GM23338 (cell line): ENCODE measurements at regions not wholly inside any gene's neighbourhood (a gene's known extent, or its start where the extent isn't known, plus 50 kb on each side); places are given as distances from the start of the nearest gene placed in this dataset.

Source experiments
- ATAC-seq: fragments of 200-7000 bp; cut with Tn5 transposase; 3 replicates; pipeline ENCODE4 v1.9.1; 2020
- DNase-seq: peaks from one replicate; pipeline ENCODE4 v3.0.0-alpha.2; 2015; ENCODE audit warnings: low spot score
- H2AFZ ChIP-seq: fragments of 200-600 bp; sonication (generic); 2 replicates; pipeline ENCODE4 v1.8.0; 2016; ENCODE audit warnings: antibody characterized with exemption, mild to moderate bottlenecking, moderate library complexity
- H3F3A ChIP-seq: fragments of 200-600 bp; sonication (generic); replicated peaks from 2 replicates; pipeline ENCODE4 v1.8.0; 2017; ENCODE audit warnings: antibody characterized with exemption, mixed run types, low read depth
- H3K27ac ChIP-seq: fragments of 200-600 bp; sonication (generic); 2 replicates; pipeline ENCODE4 v1.6.1; 2016; ENCODE audit warnings: low read depth
- H3K27me3 ChIP-seq: fragments of 200-600 bp; sonication (generic); 2 replicates; pipeline ENCODE4 v1.8.0; 2016; ENCODE audit warnings: mild to moderate bottlenecking, mixed run types, moderate library complexity; ENCODE audit not compliant: insufficient read depth
- H3K36me3 ChIP-seq: fragments of 200-600 bp; sonication (generic); 2 replicates; pipeline ENCODE4 v1.8.0; 2016; ENCODE audit warnings: mild to moderate bottlenecking; ENCODE audit not compliant: insufficient read depth
- H3K4me1 ChIP-seq: fragments of 200-600 bp; sonication (generic); 2 replicates; pipeline ENCODE4 v1.8.0; 2016; ENCODE audit warnings: mild to moderate bottlenecking, moderate library complexity; ENCODE audit not compliant: insufficient read depth
- H3K4me2 ChIP-seq: fragments of 200-600 bp; sonication (generic); 2 replicates; pipeline ENCODE4 v1.7.1; 2017; ENCODE audit warnings: mixed run types
- H3K4me3 ChIP-seq: fragments of 200-600 bp; sonication (generic); 2 replicates; pipeline ENCODE4 v1.6.1; 2016; ENCODE audit warnings: mixed run types
- H3K79me2 ChIP-seq: fragments of 200-600 bp; sonication (generic); replicated peaks from 2 replicates; pipeline ENCODE4 v1.8.0; 2017; ENCODE audit warnings: mild to moderate bottlenecking; ENCODE audit not compliant: insufficient read depth
- H3K9me2 ChIP-seq: fragments of 200-600 bp; sonication (generic); 2 replicates; pipeline ENCODE4 v1.8.0; 2017; ENCODE audit not compliant: insufficient read depth
- H4K20me1 ChIP-seq: fragments of 200-600 bp; sonication (generic); replicated peaks from 2 replicates; pipeline ENCODE4 v1.8.0; 2017; ENCODE audit warnings: mild to moderate bottlenecking; ENCODE audit not compliant: insufficient read depth
- H3K27ac Mint-ChIP-seq: 2 replicates; pipeline ENCODE4 v1.8.0; 2020; ENCODE audit warnings: inconsistent platforms, mild to moderate bottlenecking, moderate library complexity, mixed read lengths
- H3K27me3 Mint-ChIP-seq: 3 replicates; pipeline ENCODE4 v1.8.0; 2022; ENCODE audit warnings: low read depth, mild to moderate bottlenecking, moderate library complexity, mixed read lengths, inconsistent platforms; ENCODE audit not compliant: insufficient read depth, poor library complexity
- H3K36me3 Mint-ChIP-seq: 3 replicates; pipeline ENCODE4 v1.8.0; 2021; ENCODE audit warnings: low read depth, mild to moderate bottlenecking, inconsistent platforms, moderate library complexity, mixed read lengths
- H3K4me1 Mint-ChIP-seq: 3 replicates; pipeline ENCODE4 v1.8.0; 2020; ENCODE audit warnings: mild to moderate bottlenecking, inconsistent platforms, mixed read lengths
- H3K4me3 Mint-ChIP-seq: 3 replicates; pipeline ENCODE4 v1.8.0; 2021; ENCODE audit warnings: moderate library complexity, mild to moderate bottlenecking, inconsistent platforms, mixed read lengths
- H3K9me3 Mint-ChIP-seq: 3 replicates; pipeline ENCODE4 v1.8.0; 2020; ENCODE audit warnings: moderate library complexity, mild to moderate bottlenecking, inconsistent platforms, mixed read lengths
- CREB1 ChIP-seq: fragments of 250-450 bp; sonication (Bioruptor Pico); IDR thresholded peaks from 2 replicates; pipeline ENCODE4 v1.5.0; 2020; ENCODE audit warnings: low read depth, mild to moderate bottlenecking, moderate library complexity
- EZH2 ChIP-seq: fragments of 200-600 bp; sonication (generic); IDR thresholded peaks from one replicate; pipeline ENCODE4 v1.8.0; 2017; ENCODE audit warnings: antibody characterized with exemption, mild to moderate bottlenecking, low read depth; ENCODE audit not compliant: unreplicated experiment
- EZH2phosphoT487 ChIP-seq: fragments of 200-600 bp; sonication (generic); IDR thresholded peaks from one replicate; pipeline ENCODE4 v1.8.1; 2018; ENCODE audit warnings: antibody characterized with exemption; ENCODE audit not compliant: unreplicated experiment
- JUNB ChIP-seq: IDR thresholded peaks from one replicate; pipeline ENCODE4 v1.6.1; 2016; ENCODE audit warnings: antibody characterized with exemption; ENCODE audit not compliant: unreplicated experiment
- NANOG ChIP-seq: IDR thresholded peaks from 2 replicates; pipeline ENCODE4 v1.6.1; 2016; ENCODE audit warnings: antibody characterized with exemption, borderline replicate concordance
- POLR2AphosphoS5 ChIP-seq: IDR thresholded peaks from 2 replicates; pipeline ENCODE4 v1.6.1; 2016; ENCODE audit warnings: antibody characterized with exemption, low read depth
- STAT1 ChIP-seq: IDR thresholded peaks from one replicate; pipeline ENCODE4 v1.6.1; 2016; ENCODE audit warnings: antibody characterized with exemption; ENCODE audit not compliant: unreplicated experiment
- ZNF114 ChIP-seq: fragments of 250-450 bp; sonication (Bioruptor Pico); IDR thresholded peaks from 2 replicates; pipeline ENCODE4 v1.5.0; 2020; ENCODE audit warnings: mild to moderate bottlenecking, moderate library complexity
- ZNF331 ChIP-seq: fragments of 250-450 bp; sonication (Bioruptor Pico); IDR thresholded peaks from 2 replicates; pipeline ENCODE4 v1.5.0; 2020; ENCODE audit warnings: low read depth, mild to moderate bottlenecking, moderate library complexity
- TF ChIP-seq, protein P1 (sequence below), 2 experiments: fragments of 200-600 bp in 1 of 2; sonication (generic) in 1 of 2; conservative IDR thresholded peaks; 2 replicates each; pipeline versions ENCODE4 v1.5.1 to v1.6.1; 2016 to 2017; ENCODE audit warnings: antibody characterized with exemption in 2 of 2, low read depth in 2 of 2, mild to moderate bottlenecking in 2 of 2, moderate library complexity in 1 of 2
- TF ChIP-seq, protein P2 (sequence below): fragments of 250-450 bp; sonication (Bioruptor Pico); IDR thresholded peaks from 2 replicates; pipeline ENCODE4 v1.5.0; 2020; ENCODE audit warnings: mild to moderate bottlenecking, moderate library complexity
- TF ChIP-seq, protein P3 (sequence below): IDR thresholded peaks from one replicate; pipeline ENCODE4 v1.6.1; 2018; ENCODE audit warnings: antibody characterized with exemption; ENCODE audit not compliant: unreplicated experiment
- TF ChIP-seq, protein P4 (sequence below): IDR thresholded peaks from 2 replicates; pipeline ENCODE4 v1.6.1; 2016; ENCODE audit warnings: antibody characterized with exemption

DNA sequence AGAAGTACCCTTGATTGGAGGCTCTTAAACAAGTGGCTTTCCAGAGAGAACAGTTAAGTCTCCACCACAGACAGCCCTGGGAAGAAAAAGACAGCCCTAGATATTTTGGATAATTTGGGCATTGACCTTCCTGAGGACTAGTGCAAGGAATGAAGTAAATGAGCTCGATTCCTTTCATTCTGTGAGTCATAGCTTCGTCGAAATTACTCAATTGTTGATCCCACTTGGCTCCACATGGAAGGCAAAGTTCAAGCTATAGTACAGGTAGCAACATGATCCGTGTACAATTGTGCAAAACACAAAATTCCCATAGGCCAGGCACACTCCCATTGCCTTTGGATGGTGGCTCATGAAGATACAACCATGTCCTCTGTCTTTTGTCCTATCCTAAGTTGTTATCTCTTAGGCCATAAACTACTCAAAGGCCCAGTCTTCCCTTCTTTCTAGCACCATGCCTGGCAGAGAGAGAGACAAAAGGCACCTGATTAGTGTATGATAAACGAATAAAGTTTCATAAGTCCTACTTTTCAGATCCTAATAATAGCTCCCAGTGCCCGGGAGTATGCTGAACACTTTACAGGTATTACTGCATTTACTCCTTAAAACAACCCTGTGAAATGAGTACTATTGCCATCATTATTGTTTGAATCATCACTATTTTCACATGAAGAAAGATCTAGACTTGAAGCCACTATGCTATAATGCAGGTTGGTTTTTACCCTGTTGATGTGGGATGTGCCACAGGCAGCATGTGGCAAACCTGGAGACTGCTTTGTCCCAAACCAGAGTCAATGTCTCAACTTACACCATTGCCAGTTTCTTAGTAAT, 116.7 kb upstream of the RANBP3L start:
- no peaks in the 10 kb centered on the region for H3K9me2 ChIP-seq

More for the DNA sequence above, 116.7 kb upstream of the RANBP3L start:
- Mint-ChIP-seq H3K4me1 (peaks cover 33% of the 10 kb centered on the region), H3K4me3 (peak overlapping the region; percentile 8; the same call in 1 of the 3 replicates), H3K27ac (no peak overlapping the region), H3K9me3 (no peaks in the 10 kb centered on the region), H3K36me3 (no peaks in the 10 kb centered on the region), H3K27me3 (peaks cover 21% of the 10 kb centered on the region)
- TF ChIP-seq EZH2phosphoT487, result no peak
- TF ChIP-seq, protein P1, sequence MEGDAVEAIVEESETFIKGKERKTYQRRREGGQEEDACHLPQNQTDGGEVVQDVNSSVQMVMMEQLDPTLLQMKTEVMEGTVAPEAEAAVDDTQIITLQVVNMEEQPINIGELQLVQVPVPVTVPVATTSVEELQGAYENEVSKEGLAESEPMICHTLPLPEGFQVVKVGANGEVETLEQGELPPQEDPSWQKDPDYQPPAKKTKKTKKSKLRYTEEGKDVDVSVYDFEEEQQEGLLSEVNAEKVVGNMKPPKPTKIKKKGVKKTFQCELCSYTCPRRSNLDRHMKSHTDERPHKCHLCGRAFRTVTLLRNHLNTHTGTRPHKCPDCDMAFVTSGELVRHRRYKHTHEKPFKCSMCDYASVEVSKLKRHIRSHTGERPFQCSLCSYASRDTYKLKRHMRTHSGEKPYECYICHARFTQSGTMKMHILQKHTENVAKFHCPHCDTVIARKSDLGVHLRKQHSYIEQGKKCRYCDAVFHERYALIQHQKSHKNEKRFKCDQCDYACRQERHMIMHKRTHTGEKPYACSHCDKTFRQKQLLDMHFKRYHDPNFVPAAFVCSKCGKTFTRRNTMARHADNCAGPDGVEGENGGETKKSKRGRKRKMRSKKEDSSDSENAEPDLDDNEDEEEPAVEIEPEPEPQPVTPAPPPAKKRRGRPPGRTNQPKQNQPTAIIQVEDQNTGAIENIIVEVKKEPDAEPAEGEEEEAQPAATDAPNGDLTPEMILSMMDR (conservative IDR thresholded peaks at IDR 0.05; ENCODE audit: low read depth in 2 of 2), result no peak
- no peak for TF ChIP-seq STAT1
- no peak for TF ChIP-seq CREB1 (CRISPR knock-in tag)
- no peak for TF ChIP-seq ZNF331
- TF ChIP-seq JUNB, result no peak
- TF ChIP-seq NANOG, result no peak
- TF ChIP-seq ZNF114, result no peak
- TF ChIP-seq, protein P2, sequence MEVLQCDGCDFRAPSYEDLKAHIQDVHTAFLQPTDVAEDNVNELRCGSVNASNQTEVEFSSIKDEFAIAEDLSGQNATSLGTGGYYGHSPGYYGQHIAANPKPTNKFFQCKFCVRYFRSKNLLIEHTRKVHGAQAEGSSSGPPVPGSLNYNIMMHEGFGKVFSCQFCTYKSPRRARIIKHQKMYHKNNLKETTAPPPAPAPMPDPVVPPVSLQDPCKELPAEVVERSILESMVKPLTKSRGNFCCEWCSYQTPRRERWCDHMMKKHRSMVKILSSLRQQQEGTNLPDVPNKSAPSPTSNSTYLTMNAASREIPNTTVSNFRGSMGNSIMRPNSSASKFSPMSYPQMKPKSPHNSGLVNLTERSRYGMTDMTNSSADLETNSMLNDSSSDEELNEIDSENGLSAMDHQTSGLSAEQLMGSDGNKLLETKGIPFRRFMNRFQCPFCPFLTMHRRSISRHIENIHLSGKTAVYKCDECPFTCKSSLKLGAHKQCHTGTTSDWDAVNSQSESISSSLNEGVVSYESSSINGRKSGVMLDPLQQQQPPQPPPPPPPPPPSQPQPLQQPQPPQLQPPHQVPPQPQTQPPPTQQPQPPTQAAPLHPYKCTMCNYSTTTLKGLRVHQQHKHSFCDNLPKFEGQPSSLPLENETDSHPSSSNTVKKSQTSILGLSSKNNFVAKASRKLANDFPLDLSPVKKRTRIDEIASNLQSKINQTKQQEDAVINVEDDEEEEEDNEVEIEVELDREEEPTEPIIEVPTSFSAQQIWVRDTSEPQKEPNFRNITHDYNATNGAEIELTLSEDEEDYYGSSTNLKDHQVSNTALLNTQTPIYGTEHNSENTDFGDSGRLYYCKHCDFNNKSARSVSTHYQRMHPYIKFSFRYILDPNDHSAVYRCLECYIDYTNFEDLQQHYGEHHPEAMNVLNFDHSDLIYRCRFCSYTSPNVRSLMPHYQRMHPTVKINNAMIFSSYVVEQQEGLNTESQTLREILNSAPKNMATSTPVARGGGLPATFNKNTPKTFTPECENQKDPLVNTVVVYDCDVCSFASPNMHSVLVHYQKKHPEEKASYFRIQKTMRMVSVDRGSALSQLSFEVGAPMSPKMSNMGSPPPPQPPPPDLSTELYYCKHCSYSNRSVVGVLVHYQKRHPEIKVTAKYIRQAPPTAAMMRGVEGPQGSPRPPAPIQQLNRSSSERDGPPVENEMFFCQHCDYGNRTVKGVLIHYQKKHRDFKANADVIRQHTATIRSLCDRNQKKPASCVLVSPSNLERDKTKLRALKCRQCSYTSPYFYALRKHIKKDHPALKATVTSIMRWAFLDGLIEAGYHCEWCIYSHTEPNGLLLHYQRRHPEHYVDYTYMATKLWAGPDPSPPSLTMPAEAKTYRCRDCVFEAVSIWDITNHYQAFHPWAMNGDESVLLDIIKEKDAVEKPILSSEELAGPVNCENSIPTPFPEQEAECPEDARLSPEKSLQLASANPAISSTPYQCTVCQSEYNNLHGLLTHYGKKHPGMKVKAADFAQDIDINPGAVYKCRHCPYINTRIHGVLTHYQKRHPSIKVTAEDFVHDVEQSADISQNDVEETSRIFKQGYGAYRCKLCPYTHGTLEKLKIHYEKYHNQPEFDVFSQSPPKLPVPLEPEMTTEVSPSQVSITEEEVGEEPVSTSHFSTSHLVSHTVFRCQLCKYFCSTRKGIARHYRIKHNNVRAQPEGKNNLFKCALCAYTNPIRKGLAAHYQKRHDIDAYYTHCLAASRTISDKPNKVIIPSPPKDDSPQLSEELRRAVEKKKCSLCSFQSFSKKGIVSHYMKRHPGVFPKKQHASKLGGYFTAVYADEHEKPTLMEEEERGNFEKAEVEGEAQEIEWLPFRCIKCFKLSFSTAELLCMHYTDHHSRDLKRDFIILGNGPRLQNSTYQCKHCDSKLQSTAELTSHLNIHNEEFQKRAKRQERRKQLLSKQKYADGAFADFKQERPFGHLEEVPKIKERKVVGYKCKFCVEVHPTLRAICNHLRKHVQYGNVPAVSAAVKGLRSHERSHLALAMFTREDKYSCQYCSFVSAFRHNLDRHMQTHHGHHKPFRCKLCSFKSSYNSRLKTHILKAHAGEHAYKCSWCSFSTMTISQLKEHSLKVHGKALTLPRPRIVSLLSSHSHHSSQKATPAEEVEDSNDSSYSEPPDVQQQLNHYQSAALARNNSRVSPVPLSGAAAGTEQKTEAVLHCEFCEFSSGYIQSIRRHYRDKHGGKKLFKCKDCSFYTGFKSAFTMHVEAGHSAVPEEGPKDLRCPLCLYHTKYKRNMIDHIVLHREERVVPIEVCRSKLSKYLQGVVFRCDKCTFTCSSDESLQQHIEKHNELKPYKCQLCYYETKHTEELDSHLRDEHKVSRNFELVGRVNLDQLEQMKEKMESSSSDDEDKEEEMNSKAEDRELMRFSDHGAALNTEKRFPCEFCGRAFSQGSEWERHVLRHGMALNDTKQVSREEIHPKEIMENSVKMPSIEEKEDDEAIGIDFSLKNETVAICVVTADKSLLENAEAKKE, result no peak
- no peak for TF ChIP-seq POLR2AphosphoS5
- TF ChIP-seq, protein P3, sequence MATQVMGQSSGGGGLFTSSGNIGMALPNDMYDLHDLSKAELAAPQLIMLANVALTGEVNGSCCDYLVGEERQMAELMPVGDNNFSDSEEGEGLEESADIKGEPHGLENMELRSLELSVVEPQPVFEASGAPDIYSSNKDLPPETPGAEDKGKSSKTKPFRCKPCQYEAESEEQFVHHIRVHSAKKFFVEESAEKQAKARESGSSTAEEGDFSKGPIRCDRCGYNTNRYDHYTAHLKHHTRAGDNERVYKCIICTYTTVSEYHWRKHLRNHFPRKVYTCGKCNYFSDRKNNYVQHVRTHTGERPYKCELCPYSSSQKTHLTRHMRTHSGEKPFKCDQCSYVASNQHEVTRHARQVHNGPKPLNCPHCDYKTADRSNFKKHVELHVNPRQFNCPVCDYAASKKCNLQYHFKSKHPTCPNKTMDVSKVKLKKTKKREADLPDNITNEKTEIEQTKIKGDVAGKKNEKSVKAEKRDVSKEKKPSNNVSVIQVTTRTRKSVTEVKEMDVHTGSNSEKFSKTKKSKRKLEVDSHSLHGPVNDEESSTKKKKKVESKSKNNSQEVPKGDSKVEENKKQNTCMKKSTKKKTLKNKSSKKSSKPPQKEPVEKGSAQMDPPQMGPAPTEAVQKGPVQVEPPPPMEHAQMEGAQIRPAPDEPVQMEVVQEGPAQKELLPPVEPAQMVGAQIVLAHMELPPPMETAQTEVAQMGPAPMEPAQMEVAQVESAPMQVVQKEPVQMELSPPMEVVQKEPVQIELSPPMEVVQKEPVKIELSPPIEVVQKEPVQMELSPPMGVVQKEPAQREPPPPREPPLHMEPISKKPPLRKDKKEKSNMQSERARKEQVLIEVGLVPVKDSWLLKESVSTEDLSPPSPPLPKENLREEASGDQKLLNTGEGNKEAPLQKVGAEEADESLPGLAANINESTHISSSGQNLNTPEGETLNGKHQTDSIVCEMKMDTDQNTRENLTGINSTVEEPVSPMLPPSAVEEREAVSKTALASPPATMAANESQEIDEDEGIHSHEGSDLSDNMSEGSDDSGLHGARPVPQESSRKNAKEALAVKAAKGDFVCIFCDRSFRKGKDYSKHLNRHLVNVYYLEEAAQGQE, result no peak
- TF ChIP-seq, protein P4, sequence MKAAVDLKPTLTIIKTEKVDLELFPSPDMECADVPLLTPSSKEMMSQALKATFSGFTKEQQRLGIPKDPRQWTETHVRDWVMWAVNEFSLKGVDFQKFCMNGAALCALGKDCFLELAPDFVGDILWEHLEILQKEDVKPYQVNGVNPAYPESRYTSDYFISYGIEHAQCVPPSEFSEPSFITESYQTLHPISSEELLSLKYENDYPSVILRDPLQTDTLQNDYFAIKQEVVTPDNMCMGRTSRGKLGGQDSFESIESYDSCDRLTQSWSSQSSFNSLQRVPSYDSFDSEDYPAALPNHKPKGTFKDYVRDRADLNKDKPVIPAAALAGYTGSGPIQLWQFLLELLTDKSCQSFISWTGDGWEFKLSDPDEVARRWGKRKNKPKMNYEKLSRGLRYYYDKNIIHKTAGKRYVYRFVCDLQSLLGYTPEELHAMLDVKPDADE, result no peak
- TF ChIP-seq EZH2, result no peak
- peak overlapping the region; percentile 6 for H3K4me2 ChIP-seq
- no peak overlapping the region for H3K4me3 ChIP-seq
- no peak for DNase-seq
- no peaks in the 10 kb centered on the region for H4K20me1 ChIP-seq
- no peak overlapping the region for H2AFZ ChIP-seq
- H3K36me3 ChIP-seq, result no peaks in the 10 kb centered on the region
- H3K27me3 ChIP-seq, result peaks cover 51% of the 10 kb centered on the region
- H3K79me2 ChIP-seq, result no peaks in the 10 kb centered on the region
- ATAC-seq, result no peak
- no peak overlapping the region for H3K27ac ChIP-seq
- H3K4me1 ChIP-seq, result peaks cover 31% of the 10 kb centered on the region
- no peaks in the 10 kb centered on the region for H3F3A ChIP-seq
